ENCODE measurements at regions not wholly inside any gene's neighbourhood (a gene's known extent, or its start where the extent isn't known, plus 50 kb on each side); places are given as distances from the start of the nearest gene placed in this dataset.

- TF ChIP-seq CTCF (IDR thresholded peaks at IDR 0.05) (no peak), POLR2A (IDR thresholded peaks at IDR 0.05) (no peak)
These were observed 379.1 kb downstream of the RAPGEF2 start for GRCh38 chr4:159481936-159482335.
